Mucosa of descending colon (tissue), 3 donors: ENCODE measurements at regions not wholly inside any gene's neighbourhood (a gene's known extent, or its start where the extent isn't known, plus 50 kb on each side); places are given as distances from the start of the nearest gene placed in this dataset.

Source experiments
- ATAC-seq: fragments of 200-7000 bp; cut with Tn5 transposase; one replicate; pipeline ENCODE4 v1.9.1; 2020; ENCODE audit warnings: mild to moderate bottlenecking, moderate library complexity
- DNase-seq, 3 donors: peaks; one replicate each; pipeline ENCODE4 v3.0.0-alpha.2; 2020
- H3K36me3 ChIP-seq: fragments of 200-600 bp; one replicate; pipeline ENCODE4 v1.8.0; 2021; ENCODE audit warnings: low read depth, mild to moderate bottlenecking
- H3K4me1 ChIP-seq: fragments of 200-600 bp; one replicate; pipeline ENCODE4 v1.8.0; 2021; ENCODE audit warnings: low read depth, mild to moderate bottlenecking
- H3K4me3 ChIP-seq: fragments of 200-600 bp; one replicate; pipeline ENCODE4 v1.8.0; 2021; ENCODE audit warnings: mild to moderate bottlenecking
- H3K9me3 ChIP-seq: fragments of 200-600 bp; one replicate; pipeline ENCODE4 v1.8.0; 2021; ENCODE audit warnings: mild to moderate bottlenecking
- intact Hi-C, 2 donors: fragments of 100-400 bp; cut with DNase I in 1 of 2; cut with micrococcal nuclease in 1 of 2; formaldehyde crosslinking; loops; one replicate each; pipeline versions ENCODE4 v1.11.0 to v1.11.1; 2022; cut with DNase I, micrococcal nuclease
- TF ChIP-seq, protein P1 (sequence below): fragments of 200-600 bp; IDR thresholded peaks from one replicate; pipeline ENCODE4 v1.8.0; 2022; ENCODE audit warnings: antibody characterized with exemption, mild to moderate bottlenecking
- donor health status: DM: no; HTN: no; CAD: no; lungs with moderate emphysema.
- donor health status: DM: no; HTN: no; CAD: no.
- donor health status: DM: no; HTN: yes; CAD: no.

DNA sequence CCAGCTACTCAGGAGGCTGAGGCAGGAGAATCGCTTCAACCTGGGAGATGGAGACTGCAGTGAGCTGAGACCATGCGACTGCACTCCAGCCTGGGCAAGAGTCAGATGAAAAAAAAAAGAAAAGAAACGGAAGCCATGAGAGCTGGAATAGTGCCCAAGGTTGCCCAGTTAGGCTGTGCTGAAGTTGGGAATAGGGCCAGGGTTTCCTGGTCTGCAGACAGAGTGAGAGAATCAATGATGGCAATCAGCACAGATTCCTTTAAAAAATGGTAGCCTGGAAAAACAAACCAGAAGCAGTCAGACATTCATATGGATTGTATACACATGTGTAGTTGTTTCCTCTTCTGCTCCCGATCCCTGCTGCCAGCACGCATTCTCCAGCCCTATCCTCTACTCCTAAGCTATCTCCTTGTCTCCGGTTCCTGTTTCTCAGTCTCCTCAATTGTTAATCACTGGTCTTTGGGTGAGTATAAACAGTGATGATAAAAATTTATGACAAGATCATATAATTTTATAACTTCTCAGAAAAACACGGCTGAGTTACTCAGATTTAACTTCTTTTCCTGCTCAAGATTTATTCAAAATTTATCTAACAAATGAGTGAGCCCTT is 316.2 kb upstream of the UMPS start:
- Histone ChIP-seq H3K4me3 (no peak overlapping the region), H3K36me3 (no peaks in the 10 kb centered on the region), H3K4me1 (peaks cover 11% of the 10 kb centered on the region), H3K9me3 (no peaks in the 10 kb centered on the region)
- peak; percentile 72 for ATAC-seq
- intact Hi-C loops: no loop called here
- peak in 1 of 3 donors; percentile 68 for DNase-seq
- TF ChIP-seq, protein P1, sequence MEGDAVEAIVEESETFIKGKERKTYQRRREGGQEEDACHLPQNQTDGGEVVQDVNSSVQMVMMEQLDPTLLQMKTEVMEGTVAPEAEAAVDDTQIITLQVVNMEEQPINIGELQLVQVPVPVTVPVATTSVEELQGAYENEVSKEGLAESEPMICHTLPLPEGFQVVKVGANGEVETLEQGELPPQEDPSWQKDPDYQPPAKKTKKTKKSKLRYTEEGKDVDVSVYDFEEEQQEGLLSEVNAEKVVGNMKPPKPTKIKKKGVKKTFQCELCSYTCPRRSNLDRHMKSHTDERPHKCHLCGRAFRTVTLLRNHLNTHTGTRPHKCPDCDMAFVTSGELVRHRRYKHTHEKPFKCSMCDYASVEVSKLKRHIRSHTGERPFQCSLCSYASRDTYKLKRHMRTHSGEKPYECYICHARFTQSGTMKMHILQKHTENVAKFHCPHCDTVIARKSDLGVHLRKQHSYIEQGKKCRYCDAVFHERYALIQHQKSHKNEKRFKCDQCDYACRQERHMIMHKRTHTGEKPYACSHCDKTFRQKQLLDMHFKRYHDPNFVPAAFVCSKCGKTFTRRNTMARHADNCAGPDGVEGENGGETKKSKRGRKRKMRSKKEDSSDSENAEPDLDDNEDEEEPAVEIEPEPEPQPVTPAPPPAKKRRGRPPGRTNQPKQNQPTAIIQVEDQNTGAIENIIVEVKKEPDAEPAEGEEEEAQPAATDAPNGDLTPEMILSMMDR: no peak

DNA sequence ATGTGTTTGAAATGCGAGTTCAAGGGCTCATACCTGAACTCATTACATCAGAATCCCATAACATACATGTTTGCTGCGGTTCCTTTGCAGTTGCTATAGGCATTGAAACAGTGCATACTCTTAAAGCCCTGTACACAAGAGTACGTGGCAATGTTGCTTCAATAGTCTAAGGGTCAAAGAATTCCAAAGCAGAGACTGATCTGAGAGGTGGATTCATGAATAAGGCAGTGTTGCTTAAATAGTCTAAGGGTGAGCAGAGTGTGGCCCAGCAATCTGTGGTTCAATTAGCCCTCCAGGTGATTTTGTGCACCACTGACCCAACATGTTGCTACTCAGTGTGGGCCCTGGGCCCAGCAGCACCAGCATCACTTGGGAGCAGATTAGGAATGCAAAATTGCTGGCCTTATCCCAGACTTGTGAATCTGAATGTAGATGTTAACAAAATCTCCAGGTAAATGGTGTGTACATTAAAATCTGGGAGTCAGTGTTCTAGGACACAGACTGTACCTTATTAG is 314.7 kb upstream of the UMPS start:
- intact Hi-C loops: no loop called here
- no peak for ATAC-seq
- no peak for DNase-seq
- Histone ChIP-seq H3K4me3 (no peak overlapping the region), H3K36me3 (no peaks in the 10 kb centered on the region), H3K9me3 (no peaks in the 10 kb centered on the region), H3K4me1 (peaks cover 11% of the 10 kb centered on the region)
- TF ChIP-seq, protein P1: no peak

DNA sequence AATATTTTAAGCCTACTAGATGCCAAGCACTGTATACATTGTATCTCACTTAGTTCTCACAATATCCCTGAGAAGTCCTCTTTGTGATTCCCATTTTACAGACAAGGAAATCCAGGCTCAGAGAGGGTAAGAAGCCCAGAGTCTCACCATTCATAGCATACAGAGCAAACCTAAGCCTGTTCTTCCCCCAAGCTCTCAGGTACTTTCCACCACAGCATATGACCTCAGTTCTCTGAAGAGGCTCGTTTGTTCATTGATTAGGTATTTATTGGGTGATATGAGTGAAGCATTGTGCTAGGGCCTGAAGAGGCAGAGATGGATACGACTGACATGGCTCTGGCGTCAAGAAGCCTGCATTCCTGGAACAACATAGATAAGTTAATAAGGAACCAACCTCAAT is 310.9 kb upstream of the UMPS start:
- no peak for ATAC-seq
- intact Hi-C loops: no loop called here
- Histone ChIP-seq H3K9me3 (no peaks in the 10 kb centered on the region), H3K4me3 (no peak overlapping the region), H3K36me3 (no peaks in the 10 kb centered on the region), H3K4me1 (peaks cover under 1% of the 10 kb centered on the region)
- DNase-seq: no peak
- TF ChIP-seq, protein P1: no peak

DNA sequence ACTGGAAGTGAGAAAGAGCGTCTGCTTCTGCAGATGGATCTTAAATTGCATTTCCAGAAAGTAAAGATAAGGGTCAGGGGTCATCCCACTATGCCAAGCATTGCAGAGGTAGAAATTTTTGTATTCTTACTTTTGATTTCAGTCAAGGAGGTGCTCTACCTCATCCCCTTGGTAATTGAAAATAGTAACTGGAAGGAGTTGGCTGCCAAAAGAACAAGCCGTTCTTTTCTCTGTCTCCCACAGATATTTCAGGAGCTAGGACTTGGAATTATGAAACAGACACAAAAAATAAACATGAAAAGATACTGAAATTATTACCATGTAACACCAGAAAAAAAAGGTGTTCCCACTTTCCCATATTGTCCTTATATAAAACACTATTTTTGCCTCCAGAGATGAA is 309.9 kb upstream of the UMPS start:
- DNase-seq: no peak
- no peak for ATAC-seq
- no peaks in the 10 kb centered on the region for H3K4me1 ChIP-seq
- no peak overlapping the region for H3K4me3 ChIP-seq
- TF ChIP-seq, protein P1: no peak
- H3K9me3 ChIP-seq: no peaks in the 10 kb centered on the region
- intact Hi-C loops: no loop called here
- H3K36me3 ChIP-seq: no peaks in the 10 kb centered on the region

DNA sequence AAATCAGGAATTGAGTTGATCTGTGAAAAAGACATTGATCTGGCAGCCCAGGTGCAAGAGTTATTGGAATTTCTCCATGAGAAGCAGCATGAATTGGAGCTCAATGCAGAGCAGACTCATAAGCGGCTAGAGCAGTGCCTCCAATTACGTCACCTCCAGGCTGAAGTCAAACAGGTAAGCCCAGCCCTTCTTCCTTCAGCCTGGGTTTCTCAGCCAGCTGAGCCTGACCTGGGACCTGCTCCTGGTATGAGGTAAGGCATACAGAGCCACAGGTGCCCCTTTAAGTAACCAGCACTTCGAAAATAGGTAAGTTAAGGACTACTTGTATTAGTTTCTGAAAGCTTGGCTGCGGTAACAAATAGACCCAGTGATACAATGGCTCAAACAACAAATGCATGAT is 307.4 kb upstream of the UMPS start:
- Histone ChIP-seq H3K4me3 (no peak overlapping the region), H3K36me3 (no peaks in the 10 kb centered on the region), H3K9me3 (no peaks in the 10 kb centered on the region), H3K4me1 (no peaks in the 10 kb centered on the region)
- DNase-seq (no peak), ATAC-seq (no peak)
- intact Hi-C loops: no loop called here
- TF ChIP-seq, protein P1: no peak

DNA sequence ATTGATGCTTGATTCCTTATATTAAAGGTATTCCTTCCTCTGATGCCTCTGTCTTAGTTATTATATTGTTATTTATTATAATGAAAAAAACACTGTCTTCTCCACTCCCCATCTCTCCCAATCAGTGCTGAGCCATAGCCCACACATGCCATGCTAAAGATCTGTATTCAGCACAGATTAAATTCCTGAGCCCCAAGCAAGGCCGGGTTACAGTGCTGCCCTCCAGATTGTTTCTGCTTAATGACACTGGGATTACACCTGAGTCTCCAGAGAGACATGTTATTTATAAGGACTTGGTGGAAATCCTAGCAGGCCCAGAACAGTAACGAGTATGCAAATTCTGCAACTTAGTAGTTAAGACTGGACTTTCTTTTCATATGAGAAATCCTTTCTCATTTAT is 305.9 kb upstream of the UMPS start:
- TF ChIP-seq, protein P1: no peak

More for the DNA sequence above, 305.9 kb upstream of the UMPS start:
- Histone ChIP-seq H3K9me3 (no peaks in the 10 kb centered on the region), H3K4me3 (no peak overlapping the region), H3K36me3 (no peaks in the 10 kb centered on the region), H3K4me1 (no peaks in the 10 kb centered on the region)
- DNase-seq (no peak), ATAC-seq (no peak)
- intact Hi-C loops: no loop called here
